ENCODE measurements at regions not wholly inside any gene's neighbourhood (a gene's known extent, or its start where the extent isn't known, plus 50 kb on each side); places are given as distances from the start of the nearest gene placed in this dataset.

DNA sequence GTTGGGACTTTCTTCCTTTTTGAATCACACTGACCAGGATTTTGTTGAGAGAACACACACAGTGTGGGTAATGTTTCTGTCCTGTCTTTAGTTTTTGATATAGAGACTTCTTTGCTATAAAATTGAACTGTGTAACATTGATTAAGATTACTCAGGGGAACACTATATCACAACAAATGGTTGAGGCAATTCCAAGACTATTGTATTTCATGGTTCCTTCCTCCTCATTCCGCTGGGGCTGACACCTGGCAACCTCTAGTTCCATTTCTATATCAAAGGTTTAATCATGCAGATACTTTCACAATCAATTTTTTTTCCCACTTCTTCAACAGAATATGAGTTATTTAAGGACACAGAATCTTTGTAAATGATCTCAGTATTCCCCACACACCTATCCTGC is 182.2 kb downstream of the TAF11L14 start:
- TF ChIP-seq, protein P1, sequence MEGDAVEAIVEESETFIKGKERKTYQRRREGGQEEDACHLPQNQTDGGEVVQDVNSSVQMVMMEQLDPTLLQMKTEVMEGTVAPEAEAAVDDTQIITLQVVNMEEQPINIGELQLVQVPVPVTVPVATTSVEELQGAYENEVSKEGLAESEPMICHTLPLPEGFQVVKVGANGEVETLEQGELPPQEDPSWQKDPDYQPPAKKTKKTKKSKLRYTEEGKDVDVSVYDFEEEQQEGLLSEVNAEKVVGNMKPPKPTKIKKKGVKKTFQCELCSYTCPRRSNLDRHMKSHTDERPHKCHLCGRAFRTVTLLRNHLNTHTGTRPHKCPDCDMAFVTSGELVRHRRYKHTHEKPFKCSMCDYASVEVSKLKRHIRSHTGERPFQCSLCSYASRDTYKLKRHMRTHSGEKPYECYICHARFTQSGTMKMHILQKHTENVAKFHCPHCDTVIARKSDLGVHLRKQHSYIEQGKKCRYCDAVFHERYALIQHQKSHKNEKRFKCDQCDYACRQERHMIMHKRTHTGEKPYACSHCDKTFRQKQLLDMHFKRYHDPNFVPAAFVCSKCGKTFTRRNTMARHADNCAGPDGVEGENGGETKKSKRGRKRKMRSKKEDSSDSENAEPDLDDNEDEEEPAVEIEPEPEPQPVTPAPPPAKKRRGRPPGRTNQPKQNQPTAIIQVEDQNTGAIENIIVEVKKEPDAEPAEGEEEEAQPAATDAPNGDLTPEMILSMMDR (IDR thresholded peaks at IDR 0.05; ENCODE audit: borderline replicate concordance, insufficient read depth, low read depth, low read length): no peak
- no peak overlapping the region for H3K4me3 ChIP-seq (ENCODE audit: low read depth, low read length)

DNA sequence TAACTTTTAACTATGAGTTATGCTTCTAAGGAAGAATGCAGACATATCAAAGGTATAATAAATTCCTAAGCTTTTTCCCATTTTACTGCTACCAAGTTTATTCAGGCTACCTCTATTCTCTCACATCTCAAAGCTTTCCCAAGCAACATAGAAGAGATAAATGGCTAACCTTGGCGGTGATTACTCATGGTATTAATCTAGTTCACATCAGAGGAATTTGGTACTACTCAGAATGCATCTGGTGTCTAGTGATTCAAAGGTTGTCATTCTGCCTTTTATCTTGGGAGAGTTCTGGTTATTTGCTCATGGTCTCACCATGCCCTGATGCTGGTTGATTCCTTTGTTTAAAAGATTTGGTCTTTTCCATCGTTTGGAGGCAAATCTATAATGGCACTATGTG is 182.7 kb downstream of the TAF11L14 start:
- TF ChIP-seq, protein P1 (IDR thresholded peaks at IDR 0.05; ENCODE audit: borderline replicate concordance, insufficient read depth, low read depth, low read length): no peak
- no peak overlapping the region for H3K4me3 ChIP-seq (ENCODE audit: low read depth, low read length)

DNA sequence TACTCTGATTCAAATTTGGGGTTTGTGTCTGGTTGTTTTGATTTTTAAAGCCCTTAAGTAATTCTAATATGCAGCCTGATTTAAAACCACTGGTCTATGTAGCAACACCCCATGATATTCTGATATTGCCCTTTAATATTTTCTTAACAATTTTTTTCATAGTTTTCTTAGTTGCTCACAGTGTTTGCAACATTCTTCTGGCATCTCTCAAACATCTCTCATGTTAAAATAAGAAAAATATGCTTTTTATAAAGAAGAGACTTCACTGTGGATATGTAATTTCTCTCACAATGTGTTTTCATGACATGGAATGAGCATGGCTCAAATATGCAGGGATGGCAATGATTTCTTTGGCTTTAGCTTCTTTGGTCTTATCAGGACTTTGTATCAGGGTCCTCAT is 183.7 kb downstream of the TAF11L14 start:
- TF ChIP-seq, protein P1 (IDR thresholded peaks at IDR 0.05; ENCODE audit: borderline replicate concordance, insufficient read depth, low read depth, low read length): no peak
- H3K4me3 ChIP-seq (ENCODE audit: low read depth, low read length): no peak overlapping the region

DNA sequence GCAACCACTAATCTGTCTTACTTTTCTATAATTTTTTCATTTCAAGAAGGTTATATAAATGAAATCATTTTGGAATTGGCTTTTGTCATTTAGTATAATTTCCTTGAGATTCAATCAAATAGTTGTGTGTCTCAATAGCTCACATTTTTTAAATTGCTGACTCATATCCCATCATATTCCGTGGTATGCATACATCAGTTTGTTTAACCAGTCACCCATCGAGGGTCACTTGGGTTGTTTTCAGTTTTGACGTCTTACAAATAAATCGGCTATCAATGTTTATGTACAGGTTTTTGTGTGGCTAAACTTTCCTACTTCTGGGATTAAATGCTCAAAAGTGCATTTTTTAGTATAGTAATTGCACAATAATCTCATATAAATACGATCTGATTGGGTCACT is 185.5 kb downstream of the TAF11L14 start:
- no peak overlapping the region for H3K4me3 ChIP-seq (ENCODE audit: low read depth, low read length)
- TF ChIP-seq, protein P1 (IDR thresholded peaks at IDR 0.05; ENCODE audit: borderline replicate concordance, insufficient read depth, low read depth, low read length): no peak

DNA sequence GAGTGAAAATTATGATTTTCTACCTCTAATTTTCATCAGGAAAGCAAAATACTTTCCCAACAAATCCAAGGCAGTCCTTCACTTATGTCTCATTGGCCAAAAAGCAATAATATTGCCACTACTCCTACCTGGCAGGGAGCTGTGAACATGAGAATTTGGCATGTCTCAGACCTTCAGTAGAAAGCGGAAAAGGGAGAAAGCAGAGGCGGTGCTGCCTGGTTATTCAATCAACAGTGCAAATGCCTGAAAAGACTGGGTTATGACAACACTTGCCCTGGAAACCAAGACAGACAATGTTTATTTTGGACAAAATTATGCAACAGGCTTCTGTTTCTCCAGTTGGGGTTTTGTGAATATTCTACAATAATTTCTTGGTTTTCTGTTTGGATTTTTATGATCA is 194.4 kb downstream of the TAF11L14 start:
- H3K4me3 ChIP-seq (ENCODE audit: low read depth, low read length): no peak overlapping the region

DNA sequence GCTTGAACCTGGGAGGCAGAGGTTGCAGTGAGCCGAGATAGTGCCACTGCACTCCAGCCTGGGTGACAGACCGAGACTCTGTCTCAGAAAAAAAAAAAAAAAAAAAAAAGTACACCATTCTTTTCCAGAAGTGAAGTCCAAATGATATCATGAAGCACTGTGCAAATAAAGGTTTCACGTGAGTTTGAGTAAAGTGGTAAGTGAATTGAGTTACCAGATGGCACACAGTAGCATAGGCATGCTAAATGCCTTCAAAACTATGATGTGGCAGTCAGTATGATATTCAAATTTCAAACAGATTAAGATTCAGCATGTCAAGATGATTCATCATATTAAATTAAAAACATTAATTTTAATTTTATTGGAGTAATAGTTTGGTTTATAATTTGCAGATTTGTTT is 195.2 kb downstream of the TAF11L14 start:
- TF ChIP-seq, protein P1 (IDR thresholded peaks at IDR 0.05; ENCODE audit: borderline replicate concordance, insufficient read depth, low read depth, low read length): no peak
- no peak overlapping the region for H3K4me3 ChIP-seq (ENCODE audit: low read depth, low read length)

More for the DNA sequence above, 194.4 kb downstream of the TAF11L14 start:
- TF ChIP-seq, protein P1 (IDR thresholded peaks at IDR 0.05; ENCODE audit: borderline replicate concordance, insufficient read depth, low read depth, low read length): no peak

DNA sequence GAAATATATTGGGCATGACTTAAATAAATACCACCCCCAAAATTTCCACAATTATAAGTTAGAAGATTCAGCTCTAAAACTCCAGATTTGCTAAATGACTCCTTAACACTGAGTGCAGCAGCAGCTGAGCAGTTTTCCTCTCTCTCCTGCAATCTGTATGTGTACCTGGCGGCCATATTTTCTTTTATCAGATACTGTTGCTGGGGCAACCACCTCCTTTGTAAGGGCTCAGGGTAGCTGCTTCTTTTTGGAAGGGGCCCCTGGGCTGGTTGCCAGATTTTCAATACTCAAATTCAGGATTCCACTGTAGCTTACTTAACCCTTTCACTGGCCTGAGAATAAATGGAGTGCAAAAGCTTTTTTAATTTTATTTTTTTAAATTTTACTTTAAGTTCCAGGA is 197.0 kb downstream of the TAF11L14 start:
- TF ChIP-seq, protein P1 (IDR thresholded peaks at IDR 0.05; ENCODE audit: borderline replicate concordance, insufficient read depth, low read depth, low read length): no peak
- no peak overlapping the region for H3K4me3 ChIP-seq (ENCODE audit: low read depth, low read length)

Measured in GM12875 (cell line).